HG02623 (cell line): ENCODE measurements at regions not wholly inside any gene's neighbourhood (a gene's known extent, or its start where the extent isn't known, plus 50 kb on each side); places are given as distances from the start of the nearest gene placed in this dataset.
A peak's percentile ranks its signal among the peaks of the same experiment; 100 is the strongest.
"Not testable (repeated sequence)": the region's sequence is repeated elsewhere in the genome, so short reads cannot be mapped to it uniquely, and the experiment has no call there.

Source experiments
- ATAC-seq: cut with Tn5 transposase; IDR thresholded peaks from one replicate; pipeline ENCODE4 v1.9.1; 2021; ENCODE audit warnings: moderate library complexity; ENCODE audit not compliant: unreplicated experiment

GRCh38 chr5:99089822-99090549 lies 161.2 kb upstream of the CHD1 start:
- no peak for ATAC-seq

- ATAC-seq: no peak
Observed at GRCh38 chr5:99088309-99088708, 159.5 kb upstream of the CHD1 start.

- ATAC-seq: no peak
Observed at GRCh38 chr5:99083197-99083596, 154.4 kb upstream of the CHD1 start.

- no peak for ATAC-seq
Observed at GRCh38 chr5:99081711-99082110, 152.9 kb upstream of the CHD1 start.

- peak; percentile 83 for ATAC-seq
Observed at GRCh38 chr5:99076723-99077640, 148.2 kb upstream of the CHD1 start.

- no peak for ATAC-seq
Observed at GRCh38 chr5:99072846-99073245, 144.0 kb upstream of the CHD1 start.

GRCh38 chr5:99070822-99071221 lies 142.0 kb upstream of the CHD1 start:
- no peak for ATAC-seq

- no peak for ATAC-seq
Observed at GRCh38 chr5:99070362-99070761, 141.6 kb upstream of the CHD1 start.

- peak; percentile 78 for ATAC-seq
Observed at GRCh38 chr5:99068944-99069650, 140.3 kb upstream of the CHD1 start.

- ATAC-seq: no peak
Observed at GRCh38 chr5:99063737-99064136, 134.9 kb upstream of the CHD1 start.

- ATAC-seq: no peak
Observed at GRCh38 chr5:99061711-99062110, 132.9 kb upstream of the CHD1 start.

- no peak for ATAC-seq
Observed at GRCh38 chr5:99061299-99061698, 132.5 kb upstream of the CHD1 start.

GRCh38 chr5:99060306-99061261 lies 131.8 kb upstream of the CHD1 start:
- peak; percentile 66 for ATAC-seq

- peak; percentile 51 for ATAC-seq
Observed at GRCh38 chr5:99059685-99060084, 130.9 kb upstream of the CHD1 start.

- ATAC-seq: no peak
Observed at GRCh38 chr5:99058466-99058865, 129.7 kb upstream of the CHD1 start.

- peak; percentile 49 for ATAC-seq
Observed at GRCh38 chr5:99054972-99055371, 126.2 kb upstream of the CHD1 start.

GRCh38 chr5:99045871-99046270 lies 117.1 kb upstream of the CHD1 start:
- ATAC-seq: no peak

GRCh38 chr5:99043257-99043656 lies 114.5 kb upstream of the CHD1 start:
- ATAC-seq: not testable (repeated sequence)

- no peak for ATAC-seq
Observed at GRCh38 chr5:99037668-99038067, 108.9 kb upstream of the CHD1 start.

GRCh38 chr5:99035942-99036341 lies 107.1 kb upstream of the CHD1 start:
- ATAC-seq: no peak
